Chondrocyte (in vitro differentiated cells): ENCODE measurements at regions not wholly inside any gene's neighbourhood (a gene's known extent, or its start where the extent isn't known, plus 50 kb on each side); places are given as distances from the start of the nearest gene placed in this dataset.

ENCODE experiments used
- DNase-seq: peaks from one replicate; pipeline ENCODE4 v3.0.0; 2021; ENCODE audit warnings: mixed read lengths, low spot score
- H3K27ac Mint-ChIP-seq: one replicate; pipeline ENCODE4 v1.8.0; 2021; ENCODE audit warnings: mild to moderate bottlenecking, moderate library complexity, mixed read lengths; ENCODE audit not compliant: unreplicated experiment
- H3K27me3 Mint-ChIP-seq: 2 replicates; pipeline ENCODE4 v1.8.0; 2021; ENCODE audit warnings: low read depth, mixed read lengths
- H3K36me3 Mint-ChIP-seq: 2 replicates; pipeline ENCODE4 v1.8.0; 2021; ENCODE audit warnings: low read depth, mixed read lengths
- H3K4me1 Mint-ChIP-seq: 2 replicates; pipeline ENCODE4 v1.8.0; 2021; ENCODE audit warnings: low read depth, mild to moderate bottlenecking, mixed read lengths
- H3K4me3 Mint-ChIP-seq: one replicate; pipeline ENCODE4 v1.8.0; 2021; ENCODE audit warnings: mild to moderate bottlenecking, moderate library complexity, mixed read lengths; ENCODE audit not compliant: unreplicated experiment
- H3K9me3 Mint-ChIP-seq: 2 replicates; pipeline ENCODE4 v1.8.0; 2021; ENCODE audit warnings: low read depth, mixed read lengths
- TF ChIP-seq, protein P1 (sequence below): fragments of 200-600 bp; sonication (generic); IDR thresholded peaks from 2 replicates; pipeline ENCODE4 v1.5.0; 2021; ENCODE audit warnings: antibody characterized with exemption, mild to moderate bottlenecking, moderate library complexity

DNA sequence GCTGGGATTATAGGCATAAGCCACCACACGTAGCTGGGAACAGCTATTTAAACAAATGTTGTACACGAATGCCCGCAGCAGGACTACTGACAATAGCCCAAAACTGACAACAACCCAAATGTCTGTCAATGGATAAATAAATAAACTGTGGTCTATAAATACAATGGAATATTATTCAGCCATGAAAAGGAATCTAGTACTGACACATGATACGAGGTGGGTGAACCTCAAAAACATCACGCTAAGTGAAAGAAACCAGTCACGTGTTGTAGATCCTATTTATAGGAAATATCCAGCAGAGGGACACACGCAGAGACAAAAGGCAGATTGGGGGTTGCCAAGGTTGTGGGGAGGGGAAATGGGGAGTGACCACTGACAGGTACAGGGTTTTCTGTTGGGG, 390.0 kb upstream of the TNRC6C start:
- Mint-ChIP-seq H3K27me3 (peaks cover 33% of the 10 kb centered on the region), H3K4me3 (no peak overlapping the region), H3K36me3 (peaks cover 2% of the 10 kb centered on the region), H3K9me3 (no peaks in the 10 kb centered on the region), H3K4me1 (peaks cover 12% of the 10 kb centered on the region), H3K27ac (no peak overlapping the region)
- TF ChIP-seq, protein P1, sequence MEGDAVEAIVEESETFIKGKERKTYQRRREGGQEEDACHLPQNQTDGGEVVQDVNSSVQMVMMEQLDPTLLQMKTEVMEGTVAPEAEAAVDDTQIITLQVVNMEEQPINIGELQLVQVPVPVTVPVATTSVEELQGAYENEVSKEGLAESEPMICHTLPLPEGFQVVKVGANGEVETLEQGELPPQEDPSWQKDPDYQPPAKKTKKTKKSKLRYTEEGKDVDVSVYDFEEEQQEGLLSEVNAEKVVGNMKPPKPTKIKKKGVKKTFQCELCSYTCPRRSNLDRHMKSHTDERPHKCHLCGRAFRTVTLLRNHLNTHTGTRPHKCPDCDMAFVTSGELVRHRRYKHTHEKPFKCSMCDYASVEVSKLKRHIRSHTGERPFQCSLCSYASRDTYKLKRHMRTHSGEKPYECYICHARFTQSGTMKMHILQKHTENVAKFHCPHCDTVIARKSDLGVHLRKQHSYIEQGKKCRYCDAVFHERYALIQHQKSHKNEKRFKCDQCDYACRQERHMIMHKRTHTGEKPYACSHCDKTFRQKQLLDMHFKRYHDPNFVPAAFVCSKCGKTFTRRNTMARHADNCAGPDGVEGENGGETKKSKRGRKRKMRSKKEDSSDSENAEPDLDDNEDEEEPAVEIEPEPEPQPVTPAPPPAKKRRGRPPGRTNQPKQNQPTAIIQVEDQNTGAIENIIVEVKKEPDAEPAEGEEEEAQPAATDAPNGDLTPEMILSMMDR, result no peak
- no peak for DNase-seq

DNA sequence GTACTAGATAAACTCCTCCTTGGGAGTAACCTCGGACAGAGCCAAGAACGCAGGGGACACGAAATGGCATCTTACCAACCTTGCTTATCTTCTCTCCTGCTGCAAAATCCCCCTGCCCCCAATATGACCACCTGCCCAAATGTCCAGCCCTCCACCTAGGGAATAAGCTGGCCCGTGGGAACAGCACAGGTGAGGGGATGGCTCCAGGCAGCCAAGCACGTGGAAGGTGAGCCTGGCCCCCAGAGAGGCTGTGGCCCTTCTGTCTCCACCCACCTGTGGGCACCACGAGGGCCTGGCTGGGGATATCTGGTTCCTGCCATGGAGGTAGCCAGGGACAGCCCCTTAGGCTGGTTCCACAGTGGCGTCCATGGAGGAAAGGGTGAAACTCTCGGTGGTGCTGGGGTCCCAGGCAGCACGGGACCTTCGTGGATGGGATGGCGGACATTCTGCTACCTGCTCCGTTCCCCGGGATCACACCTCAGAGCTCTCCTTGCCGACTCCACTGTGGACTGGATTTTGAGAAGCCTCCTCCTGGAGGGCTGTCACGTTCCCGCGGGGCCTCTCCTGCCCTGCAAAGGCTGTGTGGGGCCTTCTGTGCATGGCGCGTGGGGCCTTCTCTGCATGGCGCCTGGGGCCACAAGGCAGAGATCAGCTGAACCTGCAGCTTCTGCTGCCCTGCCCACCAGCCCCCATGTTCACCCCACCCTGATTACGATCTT, 388.5 kb upstream of the TNRC6C start:
- no peaks in the 10 kb centered on the region for H3K36me3 Mint-ChIP-seq
- no peaks in the 10 kb centered on the region for H3K9me3 Mint-ChIP-seq
- H3K27ac Mint-ChIP-seq, result no peak overlapping the region
- H3K27me3 Mint-ChIP-seq, result peaks cover 29% of the 10 kb centered on the region
- H3K4me3 Mint-ChIP-seq, result no peak overlapping the region
- H3K4me1 Mint-ChIP-seq, result peaks cover 12% of the 10 kb centered on the region
- TF ChIP-seq, protein P1, result no peak
- DNase-seq, result peak; percentile 71

DNA sequence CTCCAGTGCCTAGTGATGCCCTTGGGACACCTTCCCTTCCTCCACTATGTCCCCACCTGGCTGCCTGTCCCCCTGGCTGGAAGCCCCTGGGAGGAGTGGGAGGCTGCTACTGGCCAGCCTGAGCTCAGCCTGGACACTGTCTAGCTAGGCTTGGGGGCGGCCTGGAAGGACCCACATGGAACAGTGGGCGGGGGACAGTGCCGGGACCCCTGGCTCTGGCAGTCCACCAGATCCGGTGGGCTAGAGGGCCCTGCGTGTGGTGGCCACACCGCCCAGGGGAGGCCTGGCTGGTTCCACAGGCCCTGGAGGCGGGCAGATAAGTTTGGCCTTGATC, 388.0 kb upstream of the TNRC6C start:
- H3K27ac Mint-ChIP-seq, result no peak overlapping the region

DNA sequence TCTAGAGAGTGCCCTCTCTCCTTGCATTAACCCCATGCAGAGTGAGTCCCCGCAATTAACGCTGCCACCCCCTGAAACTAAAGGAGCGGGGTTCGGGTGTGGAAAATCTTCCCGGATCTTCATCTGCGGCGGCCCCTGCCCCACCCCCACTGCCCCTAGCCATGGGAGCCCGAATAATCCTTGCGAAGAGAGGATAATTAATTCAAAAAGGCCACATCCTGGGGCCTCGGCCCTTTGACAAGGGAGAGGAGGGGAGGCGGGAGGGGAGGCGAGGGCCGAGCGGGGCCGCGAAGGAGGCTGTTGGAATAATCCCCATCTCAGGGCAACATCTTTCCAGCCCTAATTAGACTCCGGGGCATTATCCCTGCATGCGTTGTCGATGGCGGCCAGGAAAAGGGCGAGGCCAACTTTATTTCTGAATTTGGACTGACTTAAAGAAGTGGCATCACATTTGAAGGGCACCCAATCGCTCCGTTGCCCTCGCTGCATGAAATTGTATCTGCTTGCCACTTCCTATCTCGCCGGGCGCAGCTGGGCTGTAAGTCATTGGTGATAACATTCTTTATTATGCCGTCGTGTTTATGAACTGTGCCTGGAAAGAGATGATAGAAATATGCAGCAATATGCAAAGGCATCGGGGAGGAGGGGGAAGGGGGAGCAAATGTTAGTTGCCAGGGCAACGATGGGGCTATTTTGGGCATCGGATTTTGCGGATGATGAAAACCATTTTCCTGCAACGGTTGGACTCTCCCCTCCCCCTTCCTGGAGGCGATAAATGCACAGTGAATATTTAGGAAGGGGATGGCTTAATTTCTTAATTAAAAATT, 387.1 kb upstream of the TNRC6C start:
- TF ChIP-seq, protein P1, result no peak
- peak overlapping the region; percentile 17 for H3K4me3 Mint-ChIP-seq
- H3K27ac Mint-ChIP-seq, result no peak overlapping the region
- no peaks in the 10 kb centered on the region for H3K36me3 Mint-ChIP-seq
- H3K4me1 Mint-ChIP-seq, result peaks cover 12% of the 10 kb centered on the region
- peaks cover 29% of the 10 kb centered on the region for H3K27me3 Mint-ChIP-seq
- H3K9me3 Mint-ChIP-seq, result no peaks in the 10 kb centered on the region
- DNase-seq, result peak; percentile 25

More for the DNA sequence above, 388.0 kb upstream of the TNRC6C start:
- peaks cover 33% of the 10 kb centered on the region for H3K27me3 Mint-ChIP-seq
- H3K9me3 Mint-ChIP-seq, result no peaks in the 10 kb centered on the region
- TF ChIP-seq, protein P1, result no peak
- H3K4me1 Mint-ChIP-seq, result peaks cover 12% of the 10 kb centered on the region
- DNase-seq, result peak; percentile 82
- no peaks in the 10 kb centered on the region for H3K36me3 Mint-ChIP-seq
- no peak overlapping the region for H3K4me3 Mint-ChIP-seq

DNA sequence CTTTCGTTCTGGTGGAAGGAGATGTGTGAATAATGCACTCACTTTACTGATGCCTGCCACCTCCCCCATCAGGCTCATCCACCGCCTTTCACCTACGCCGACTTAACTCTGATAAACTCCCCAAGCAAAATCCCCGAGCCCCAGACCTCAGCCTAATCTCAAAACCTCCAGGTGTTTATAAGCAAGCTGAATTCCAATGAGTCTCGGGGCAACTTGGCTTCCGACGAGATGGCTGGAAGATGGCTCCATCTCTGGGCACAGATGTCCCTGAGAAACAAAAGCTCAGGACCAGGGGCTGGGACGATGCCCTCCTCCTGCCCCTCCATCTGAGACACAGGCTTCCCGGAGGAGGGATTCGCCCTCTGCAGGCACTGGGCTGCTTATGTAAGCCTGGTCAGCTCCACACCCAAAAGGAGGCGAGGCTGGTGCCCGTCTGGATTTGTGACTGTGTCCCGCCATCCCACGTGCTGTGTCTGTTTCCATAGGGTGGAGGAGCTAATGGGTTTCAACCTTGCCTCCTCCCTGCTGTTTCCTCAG, 386.4 kb upstream of the TNRC6C start:
- Mint-ChIP-seq H3K36me3 (no peaks in the 10 kb centered on the region), H3K9me3 (no peaks in the 10 kb centered on the region), H3K27ac (no peak overlapping the region), H3K4me1 (peaks cover 12% of the 10 kb centered on the region), H3K27me3 (peaks cover 28% of the 10 kb centered on the region), H3K4me3 (peak overlapping the region; percentile 17)
- DNase-seq, result peak; percentile 72
- TF ChIP-seq, protein P1, result no peak
